ENCODE measurements at regions not wholly inside any gene's neighbourhood (a gene's known extent, or its start where the extent isn't known, plus 50 kb on each side); places are given as distances from the start of the nearest gene placed in this dataset.

- Mint-ChIP-seq H3K36me3 (ENCODE audit: insufficient read depth, unreplicated experiment) (no peaks in the 10 kb centered on the region), H3K27ac (ENCODE audit: unreplicated experiment) (no peak overlapping the region), H3K27me3 (ENCODE audit: unreplicated experiment) (peaks cover 17% of the 10 kb centered on the region), H3K4me3 (ENCODE audit: low read depth, unreplicated experiment) (no peak overlapping the region), H3K9me3 (ENCODE audit: low read depth, unreplicated experiment) (no peaks in the 10 kb centered on the region), H3K4me1 (ENCODE audit: low read depth, unreplicated experiment) (no peaks in the 10 kb centered on the region)
- no peak for TF ChIP-seq CTCF (IDR thresholded peaks at IDR 0.05; ENCODE audit: unreplicated experiment)
- DNase-seq, result no peak
- CTCF ChIA-PET, result no interaction called here
- no TSS peak for BruUV-seq (replicated peaks)
- intact Hi-C loops (cut with micrococcal nuclease; ENCODE audit: unreplicated experiment), result no loop called here
Observed at GRCh38 chr3:40653001-40653400, 128.2 kb downstream of the ZNF621 start.

GRCh38 chr3:40653878-40654277 is 129.1 kb downstream of the ZNF621 start:
- intact Hi-C loops (cut with micrococcal nuclease; ENCODE audit: unreplicated experiment), result no loop called here

DNA sequence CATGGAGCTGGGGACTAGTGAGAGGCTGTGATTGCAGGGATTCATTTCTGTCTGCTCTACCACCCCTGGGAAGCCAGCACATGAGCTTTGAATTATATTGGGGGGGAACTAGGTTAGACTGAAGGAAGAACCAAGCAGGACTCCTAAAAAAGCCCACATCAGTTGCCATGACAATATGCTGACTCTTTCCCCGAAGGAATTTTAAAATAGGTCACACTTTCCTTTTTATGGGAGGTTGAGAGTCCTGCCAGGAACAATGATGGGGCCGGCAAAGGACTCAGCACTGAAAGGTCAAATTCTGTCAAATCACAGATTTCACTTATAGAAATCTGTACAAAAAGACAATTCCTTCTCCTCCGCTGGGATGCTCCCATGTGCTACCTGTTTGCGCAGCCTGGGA is 130.8 kb downstream of the ZNF621 start:
- Mint-ChIP-seq H3K4me3 (ENCODE audit: low read depth, unreplicated experiment) (no peak overlapping the region), H3K36me3 (ENCODE audit: insufficient read depth, unreplicated experiment) (no peaks in the 10 kb centered on the region), H3K9me3 (ENCODE audit: low read depth, unreplicated experiment) (no peaks in the 10 kb centered on the region), H3K27me3 (ENCODE audit: unreplicated experiment) (peaks cover 25% of the 10 kb centered on the region), H3K27ac (ENCODE audit: unreplicated experiment) (no peak overlapping the region), H3K4me1 (ENCODE audit: low read depth, unreplicated experiment) (no peaks in the 10 kb centered on the region)
- no TSS peak for BruUV-seq (replicated peaks)
- TF ChIP-seq CTCF (IDR thresholded peaks at IDR 0.05; ENCODE audit: unreplicated experiment), result no peak
- no peak for DNase-seq
- intact Hi-C loops (cut with micrococcal nuclease; ENCODE audit: unreplicated experiment), result no loop called here
- CTCF ChIA-PET, result no interaction called here

More at GRCh38 chr3:40653878-40654277, 129.1 kb downstream of the ZNF621 start:
- CTCF ChIA-PET, result no interaction called here
- no peak for DNase-seq
- Mint-ChIP-seq H3K4me3 (ENCODE audit: low read depth, unreplicated experiment) (no peak overlapping the region), H3K27me3 (ENCODE audit: unreplicated experiment) (peaks cover 25% of the 10 kb centered on the region), H3K4me1 (ENCODE audit: low read depth, unreplicated experiment) (no peaks in the 10 kb centered on the region), H3K27ac (ENCODE audit: unreplicated experiment) (no peak overlapping the region), H3K36me3 (ENCODE audit: insufficient read depth, unreplicated experiment) (no peaks in the 10 kb centered on the region), H3K9me3 (ENCODE audit: low read depth, unreplicated experiment) (no peaks in the 10 kb centered on the region)
- BruUV-seq (replicated peaks), result no TSS peak
- TF ChIP-seq CTCF (IDR thresholded peaks at IDR 0.05; ENCODE audit: unreplicated experiment), result no peak

DNA sequence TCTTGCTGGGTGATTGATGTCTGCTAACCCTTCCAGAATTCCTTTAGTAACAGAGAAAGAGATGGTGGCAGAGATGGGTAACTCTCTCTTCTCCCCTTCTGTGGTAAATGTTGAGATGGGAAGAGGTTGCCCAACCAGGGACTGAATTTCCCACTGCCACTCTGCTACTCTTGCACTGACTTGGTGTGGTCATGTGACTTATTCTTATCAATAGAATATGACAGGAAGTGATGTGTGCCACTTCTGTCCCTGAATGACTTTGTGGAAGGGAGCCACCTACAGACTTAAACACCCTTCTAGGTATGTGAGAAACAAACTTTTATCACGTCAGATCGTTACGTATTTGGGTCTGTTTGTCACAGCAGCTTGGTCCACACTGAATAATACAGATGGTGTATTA is 132.9 kb downstream of the ZNF621 start:
- H3K27me3 Mint-ChIP-seq (ENCODE audit: unreplicated experiment), result peaks cover 25% of the 10 kb centered on the region
- H3K4me3 Mint-ChIP-seq (ENCODE audit: low read depth, unreplicated experiment), result no peak overlapping the region
- H3K27ac Mint-ChIP-seq (ENCODE audit: unreplicated experiment), result no peak overlapping the region
- no peak for TF ChIP-seq CTCF (IDR thresholded peaks at IDR 0.05; ENCODE audit: unreplicated experiment)
- no peaks in the 10 kb centered on the region for H3K9me3 Mint-ChIP-seq (ENCODE audit: low read depth, unreplicated experiment)
- BruUV-seq (replicated peaks), result no TSS peak
- intact Hi-C loops (cut with micrococcal nuclease; ENCODE audit: unreplicated experiment), result no loop called here
- H3K4me1 Mint-ChIP-seq (ENCODE audit: low read depth, unreplicated experiment), result no peaks in the 10 kb centered on the region
- CTCF ChIA-PET, result no interaction called here
- H3K36me3 Mint-ChIP-seq (ENCODE audit: insufficient read depth, unreplicated experiment), result no peaks in the 10 kb centered on the region
- DNase-seq, result no peak

Measured in Calu3 (cell line).